Spleen (tissue), 11 donors: ENCODE measurements at regions not wholly inside any gene's neighbourhood (a gene's known extent, or its start where the extent isn't known, plus 50 kb on each side); places are given as distances from the start of the nearest gene placed in this dataset.

Experiments
- DNase-seq: peaks from one replicate; pipeline ENCODE4 v3.0.0-alpha.2; 2020
- H3K27ac ChIP-seq, 8 donors: fragments of 200-600 bp; sonication (generic) in 7 of 8; 1 replicate in 4 of 8; 2 replicates in 4 of 8; pipeline versions ENCODE4 v1.5.0 to v1.8.0; 2016 to 2021; ENCODE audit warnings: inconsistent platforms in 4 of 8, mild to moderate bottlenecking in 4 of 8, moderate library complexity in 1 of 8
- H3K27me3 ChIP-seq, 7 donors: fragments of 200-600 bp; sonication (generic) in 6 of 7; replicated peaks in 1 of 7; 1 replicate in 4 of 7; 2 replicates in 3 of 7; pipeline versions ENCODE4 v1.5.0 to v1.8.0; 2016 to 2021; ENCODE audit warnings: inconsistent platforms in 3 of 7, mild to moderate bottlenecking in 1 of 7
- H3K36me3 ChIP-seq, 6 donors: fragments of 200-600 bp; sonication (generic) in 5 of 6; 1 replicate in 4 of 6; 2 replicates in 2 of 6; pipeline versions ENCODE4 v1.5.0 to v1.8.0; 2016 to 2021; ENCODE audit warnings: inconsistent platforms in 2 of 6
- H3K4me1 ChIP-seq, 6 donors: fragments of 200-600 bp; sonication (generic) in 5 of 6; 1 replicate in 3 of 6; 2 replicates in 3 of 6; pipeline versions ENCODE4 v1.5.0 to v1.8.0; 2016 to 2021; ENCODE audit warnings: inconsistent platforms in 3 of 6
- H3K4me3 ChIP-seq, 8 donors: fragments of 200-600 bp; sonication (generic) in 7 of 8; 1 replicate in 4 of 8; 2 replicates in 4 of 8; pipeline versions ENCODE4 v1.5.0 to v1.8.0; 2016 to 2021; ENCODE audit warnings: inconsistent platforms in 4 of 8, mild to moderate bottlenecking in 4 of 8, moderate library complexity in 2 of 8
- H3K9me3 ChIP-seq, 8 donors: fragments of 200-600 bp; sonication (generic) in 7 of 8; 1 replicate in 4 of 8; 2 replicates in 4 of 8; pipeline versions ENCODE4 v1.5.0 to v1.8.0; 2016 to 2021; ENCODE audit warnings: inconsistent platforms in 4 of 8
- CTCF ChIP-seq, 11 experiments: fragments of 200-600 bp in 7 of 11; fragments of 450-650 bp in 4 of 11; sonication (generic) in 4 of 11; IDR thresholded peaks in 8 of 11; conservative IDR thresholded peaks in 3 of 11; 1 replicate in 7 of 11; 2 replicates in 4 of 11; pipeline versions ENCODE4 v1.4.0 to v1.8.0; 2016 to 2021; ENCODE audit warnings: antibody characterized with exemption in 11 of 11, inconsistent platforms in 4 of 11, mild to moderate bottlenecking in 1 of 11
- POLR2A ChIP-seq, 3 donors: fragments of 450-650 bp; IDR thresholded peaks; one replicate each; pipeline ENCODE4 v1.5.1; 2017; ENCODE audit warnings: antibody characterized with exemption in 3 of 3, mild to moderate bottlenecking in 1 of 3
- POLR2AphosphoS5 ChIP-seq, 3 donors: sonication (generic); formaldehyde crosslinking; IDR thresholded peaks; one replicate each; pipeline ENCODE4 v1.5.1; 2017; ENCODE audit warnings: antibody characterized with exemption in 3 of 3
- WGBS, 5 donors: extraction: QIAGEN DNeasy Blood & Tissue Kit in 3 of 5; methylation state at CpG; one replicate each; pipeline versions ENCODE4 v1.1.5 to v1.1.7; 2013 to 2018; 5-methylcytosine and 5-hydroxymethylcytosine counted together
- intact Hi-C: fragments of 100-400 bp; cut with DNase I; formaldehyde crosslinking; loops from one replicate; pipeline ENCODE4 v1.15.0; 2023; ENCODE audit warnings: low total_unique reads
- donor health status: healthy with polysubstance abuse.
- donor health status: DM: no; HTN: no; CAD: no; lungs with moderate emphysema.
- donor health status: DM: no; HTN: no; CAD: no.
- donor health status: Bipolar disorder and iron deficiency.
- donor health status: healthy.
- donor health status: DM: no; HTN: no; CAD: no.
- donor health status: DM: yes; HTN: yes; CAD: no.

- DNase-seq: no peak
- intact Hi-C loops: no loop called here
- 19 to 29% (median 24%) methylated on average over 5 of the region's 5 CpGs for WGBS, 5 donors
- Histone ChIP-seq H3K4me1 (no peaks in the 10 kb centered on the region), H3K27ac (no peak overlapping the region), H3K9me3 (peaks cover 0 to 9% (median 0%) of the 10 kb centered on the region in 8 donors), H3K27me3 (no peaks in the 10 kb centered on the region), H3K36me3 (no peaks in the 10 kb centered on the region), H3K4me3 (no peak overlapping the region)
- TF ChIP-seq POLR2A (IDR thresholded peaks at IDR 0.05) (no peak), CTCF (IDR thresholded peaks at IDR 0.05 in 8 of 11, conservative IDR thresholded peaks at IDR 0.05 in 3 of 11) (no peak), POLR2AphosphoS5 (IDR thresholded peaks at IDR 0.05) (no peak)
Observed at GRCh38 chr1:96074876-96075577, 646.6 kb upstream of the PTBP2 start.

GRCh38 chr1:96075704-96076455 lies 645.7 kb upstream of the PTBP2 start:
- Histone ChIP-seq H3K9me3 (peaks cover 0 to 6% (median 0%) of the 10 kb centered on the region in 8 donors), H3K4me3 (no peak overlapping the region), H3K27me3 (no peaks in the 10 kb centered on the region), H3K27ac (no peak overlapping the region), H3K4me1 (no peaks in the 10 kb centered on the region), H3K36me3 (no peaks in the 10 kb centered on the region)
- intact Hi-C loops: no loop called here
- WGBS, 5 donors: 70 to 87% (median 77%) methylated on average over 4 of the region's 4 CpGs
- no peak for DNase-seq
- TF ChIP-seq CTCF (IDR thresholded peaks at IDR 0.05 in 8 of 11, conservative IDR thresholded peaks at IDR 0.05 in 3 of 11): no peak
- no peak for TF ChIP-seq POLR2AphosphoS5 (IDR thresholded peaks at IDR 0.05)
- TF ChIP-seq POLR2A (IDR thresholded peaks at IDR 0.05): no peak

GRCh38 chr1:96076589-96076988 lies 645.0 kb upstream of the PTBP2 start:
- TF ChIP-seq POLR2A (IDR thresholded peaks at IDR 0.05): no peak
- no peak for TF ChIP-seq POLR2AphosphoS5 (IDR thresholded peaks at IDR 0.05)
- TF ChIP-seq CTCF (IDR thresholded peaks at IDR 0.05 in 8 of 11, conservative IDR thresholded peaks at IDR 0.05 in 3 of 11): no peak
- Histone ChIP-seq H3K9me3 (peaks cover 0 to 6% (median 0%) of the 10 kb centered on the region in 8 donors), H3K36me3 (no peaks in the 10 kb centered on the region), H3K27me3 (no peaks in the 10 kb centered on the region), H3K4me3 (no peak overlapping the region), H3K4me1 (no peaks in the 10 kb centered on the region), H3K27ac (no peak overlapping the region)
- intact Hi-C loops: no loop called here
- 74 to 91% (median 84%) methylated on average over 2 of the region's 2 CpGs for WGBS, 5 donors
- no peak for DNase-seq

GRCh38 chr1:96079581-96079980 lies 642.0 kb upstream of the PTBP2 start:
- Histone ChIP-seq H3K27ac (no peak overlapping the region), H3K4me3 (no peak overlapping the region), H3K36me3 (no peaks in the 10 kb centered on the region), H3K9me3 (peaks cover 0 to 11% (median 0%) of the 10 kb centered on the region in 8 donors), H3K4me1 (no peaks in the 10 kb centered on the region), H3K27me3 (no peaks in the 10 kb centered on the region)
- no peak for DNase-seq
- 71 to 91% (median 85%) methylated on average over 1 of the region's 1 CpG for WGBS, 5 donors
- intact Hi-C loops: no loop called here
- no peak for TF ChIP-seq CTCF (IDR thresholded peaks at IDR 0.05 in 8 of 11, conservative IDR thresholded peaks at IDR 0.05 in 3 of 11)
- no peak for TF ChIP-seq POLR2AphosphoS5 (IDR thresholded peaks at IDR 0.05)
- no peak for TF ChIP-seq POLR2A (IDR thresholded peaks at IDR 0.05)
